Astrocyte (in vitro differentiated cells and primary cell): ENCODE measurements at regions not wholly inside any gene's neighbourhood (a gene's known extent, or its start where the extent isn't known, plus 50 kb on each side); places are given as distances from the start of the nearest gene placed in this dataset.

Experiments used
- EZH2 ChIP-seq: IDR thresholded peaks from 2 replicates; pipeline ENCODE4 v1.6.1; 2012; ENCODE audit warnings: mild to moderate bottlenecking, low read length, inconsistent platforms; ENCODE audit not compliant: insufficient read depth
- TF ChIP-seq, protein P1 (sequence below): IDR thresholded peaks from 2 replicates; pipeline ENCODE4 v1.5.1; 2011; ENCODE audit warnings: low read depth, mild to moderate bottlenecking, inconsistent platforms, low read length, moderate library complexity; ENCODE audit not compliant: insufficient read depth

DNA sequence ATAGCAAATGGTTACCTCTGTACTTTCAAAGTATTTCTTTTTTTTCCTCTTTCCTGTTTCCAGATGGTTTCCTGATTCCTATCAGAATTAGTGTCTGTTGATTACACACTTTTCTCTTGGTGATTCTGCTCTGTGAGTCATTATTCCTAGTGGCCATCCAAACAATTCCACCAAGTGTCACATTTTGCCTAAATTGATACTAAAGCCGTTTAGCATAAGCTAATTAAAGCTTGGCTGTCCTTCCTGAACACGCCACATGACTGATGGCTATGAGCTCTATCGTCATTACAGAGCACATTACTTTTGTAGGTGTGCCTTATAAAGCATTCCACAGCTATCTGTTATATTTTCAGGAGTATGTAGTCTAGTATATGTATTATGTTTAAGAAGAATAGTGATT, 671.2 kb downstream of the CDH8 start:
- TF ChIP-seq EZH2 = no peak
- TF ChIP-seq, protein P1, sequence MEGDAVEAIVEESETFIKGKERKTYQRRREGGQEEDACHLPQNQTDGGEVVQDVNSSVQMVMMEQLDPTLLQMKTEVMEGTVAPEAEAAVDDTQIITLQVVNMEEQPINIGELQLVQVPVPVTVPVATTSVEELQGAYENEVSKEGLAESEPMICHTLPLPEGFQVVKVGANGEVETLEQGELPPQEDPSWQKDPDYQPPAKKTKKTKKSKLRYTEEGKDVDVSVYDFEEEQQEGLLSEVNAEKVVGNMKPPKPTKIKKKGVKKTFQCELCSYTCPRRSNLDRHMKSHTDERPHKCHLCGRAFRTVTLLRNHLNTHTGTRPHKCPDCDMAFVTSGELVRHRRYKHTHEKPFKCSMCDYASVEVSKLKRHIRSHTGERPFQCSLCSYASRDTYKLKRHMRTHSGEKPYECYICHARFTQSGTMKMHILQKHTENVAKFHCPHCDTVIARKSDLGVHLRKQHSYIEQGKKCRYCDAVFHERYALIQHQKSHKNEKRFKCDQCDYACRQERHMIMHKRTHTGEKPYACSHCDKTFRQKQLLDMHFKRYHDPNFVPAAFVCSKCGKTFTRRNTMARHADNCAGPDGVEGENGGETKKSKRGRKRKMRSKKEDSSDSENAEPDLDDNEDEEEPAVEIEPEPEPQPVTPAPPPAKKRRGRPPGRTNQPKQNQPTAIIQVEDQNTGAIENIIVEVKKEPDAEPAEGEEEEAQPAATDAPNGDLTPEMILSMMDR = no peak
